MCF 10A (cell line): ENCODE measurements at regions not wholly inside any gene's neighbourhood (a gene's known extent, or its start where the extent isn't known, plus 50 kb on each side); places are given as distances from the start of the nearest gene placed in this dataset.
A peak's percentile ranks its signal among the peaks of the same experiment; 100 is the strongest.

Experiments used
- BruUV-seq: library from RNA; stranded (reverse); fragments of 400-500 nt; replicated peaks from 2 replicates; lab custom pipeline; 2021; lab: Mats Ljungman, UMichigan
- CTCF ChIA-PET: fragments of 300-600 bp; sonication (Branson Sonifier 250); formaldehyde crosslinking; extraction: SDS; loops from one replicate; lab custom pipeline; 2021; ENCODE audit warnings: antibody characterized with exemption, inconsistent platforms; lab: Yijun Ruan, JAX
- POLR2A ChIA-PET: fragments of 300-600, 350-650 bp; sonication (Branson Sonifier 250); formaldehyde crosslinking; extraction: SDS; loops from one replicate; lab custom pipeline; 2020; ENCODE audit warnings: antibody characterized with exemption, inconsistent platforms; lab: Yijun Ruan, JAX
- DNase-seq: peaks from one replicate; pipeline ENCODE4 v3.0.0-alpha.2; 2018; ENCODE audit not compliant: unreplicated experiment
- H3K27ac Mint-ChIP-seq: one replicate; pipeline ENCODE4 v1.8.0; 2022; ENCODE audit warnings: mild to moderate bottlenecking, low read depth, mixed read lengths; ENCODE audit not compliant: unreplicated experiment
- H3K27me3 Mint-ChIP-seq: one replicate; pipeline ENCODE4 v1.8.0; 2022; ENCODE audit warnings: mixed read lengths; ENCODE audit not compliant: insufficient read depth, unreplicated experiment
- H3K36me3 Mint-ChIP-seq: one replicate; pipeline ENCODE4 v1.8.0; 2022; ENCODE audit warnings: mild to moderate bottlenecking, moderate library complexity, mixed read lengths; ENCODE audit not compliant: insufficient read depth, unreplicated experiment
- H3K4me1 Mint-ChIP-seq: one replicate; pipeline ENCODE4 v1.8.0; 2022; ENCODE audit warnings: mixed read lengths; ENCODE audit not compliant: insufficient read depth, unreplicated experiment
- H3K4me3 Mint-ChIP-seq: one replicate; pipeline ENCODE4 v1.8.0; 2022; ENCODE audit warnings: mild to moderate bottlenecking, moderate library complexity, mixed read lengths; ENCODE audit not compliant: unreplicated experiment
- H3K9me3 Mint-ChIP-seq: one replicate; pipeline ENCODE4 v1.8.0; 2022; ENCODE audit warnings: mixed read lengths; ENCODE audit not compliant: unreplicated experiment
- intact Hi-C: fragments of 100-400 bp; cut with micrococcal nuclease; formaldehyde crosslinking; loops from 2 replicates; pipeline ENCODE4 v1.14.1; 2022
- TF ChIP-seq, protein P1 (sequence below): fragments of 200-600 bp; IDR thresholded peaks from one replicate; pipeline ENCODE4 v1.8.0; 2022; ENCODE audit warnings: antibody characterized with exemption, mild to moderate bottlenecking; ENCODE audit not compliant: unreplicated experiment

DNA sequence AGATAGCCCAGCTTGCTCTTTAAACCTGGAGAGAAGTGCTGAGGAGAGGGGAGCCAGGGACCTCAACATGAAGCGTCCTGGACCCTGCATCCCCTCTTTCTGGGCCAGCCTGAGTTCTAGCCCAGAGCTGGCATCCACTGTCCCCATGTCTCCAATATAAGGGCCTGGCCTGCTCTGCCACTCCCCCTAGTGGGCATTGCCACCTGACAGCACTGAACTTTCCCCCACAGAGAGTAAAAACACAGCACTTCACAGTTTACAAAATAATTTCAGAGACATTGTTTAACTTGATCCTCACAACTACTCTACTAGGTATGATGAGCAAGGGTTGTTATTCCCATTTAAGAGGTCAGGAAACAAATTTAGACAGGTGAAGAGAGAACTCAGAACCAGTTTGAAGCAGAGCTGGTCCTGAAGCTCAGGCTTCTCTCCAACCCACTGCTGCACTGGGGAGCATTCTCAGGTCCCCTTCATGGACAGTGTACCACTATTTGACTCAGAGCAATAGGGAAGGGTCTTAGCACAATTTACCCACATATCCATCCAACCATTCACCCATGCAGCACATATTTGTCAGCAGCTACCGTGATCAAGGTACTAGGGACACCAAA lies 151.2 kb downstream of the DMRTA2 start:
- TF ChIP-seq, protein P1, sequence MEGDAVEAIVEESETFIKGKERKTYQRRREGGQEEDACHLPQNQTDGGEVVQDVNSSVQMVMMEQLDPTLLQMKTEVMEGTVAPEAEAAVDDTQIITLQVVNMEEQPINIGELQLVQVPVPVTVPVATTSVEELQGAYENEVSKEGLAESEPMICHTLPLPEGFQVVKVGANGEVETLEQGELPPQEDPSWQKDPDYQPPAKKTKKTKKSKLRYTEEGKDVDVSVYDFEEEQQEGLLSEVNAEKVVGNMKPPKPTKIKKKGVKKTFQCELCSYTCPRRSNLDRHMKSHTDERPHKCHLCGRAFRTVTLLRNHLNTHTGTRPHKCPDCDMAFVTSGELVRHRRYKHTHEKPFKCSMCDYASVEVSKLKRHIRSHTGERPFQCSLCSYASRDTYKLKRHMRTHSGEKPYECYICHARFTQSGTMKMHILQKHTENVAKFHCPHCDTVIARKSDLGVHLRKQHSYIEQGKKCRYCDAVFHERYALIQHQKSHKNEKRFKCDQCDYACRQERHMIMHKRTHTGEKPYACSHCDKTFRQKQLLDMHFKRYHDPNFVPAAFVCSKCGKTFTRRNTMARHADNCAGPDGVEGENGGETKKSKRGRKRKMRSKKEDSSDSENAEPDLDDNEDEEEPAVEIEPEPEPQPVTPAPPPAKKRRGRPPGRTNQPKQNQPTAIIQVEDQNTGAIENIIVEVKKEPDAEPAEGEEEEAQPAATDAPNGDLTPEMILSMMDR = peak; percentile 46
- no peak overlapping the region for H3K27ac Mint-ChIP-seq
- H3K27me3 Mint-ChIP-seq = peaks cover 35% of the 10 kb centered on the region
- ChIA-PET POLR2A (no interaction called here), CTCF (interaction anchor here (0.6 to 1.4 kb wide), 6 partner anchors 19 to 1639 kb away, joined by 3 to 5 read pairs (median 4); no protein-coding TSS in a partner anchor)
- H3K4me3 Mint-ChIP-seq = no peak overlapping the region
- no TSS peak for BruUV-seq
- H3K4me1 Mint-ChIP-seq = no peaks in the 10 kb centered on the region
- intact Hi-C loops = no loop called here
- peak; percentile 47 for DNase-seq
- no peaks in the 10 kb centered on the region for H3K9me3 Mint-ChIP-seq
- H3K36me3 Mint-ChIP-seq = peaks cover 6% of the 10 kb centered on the region

DNA sequence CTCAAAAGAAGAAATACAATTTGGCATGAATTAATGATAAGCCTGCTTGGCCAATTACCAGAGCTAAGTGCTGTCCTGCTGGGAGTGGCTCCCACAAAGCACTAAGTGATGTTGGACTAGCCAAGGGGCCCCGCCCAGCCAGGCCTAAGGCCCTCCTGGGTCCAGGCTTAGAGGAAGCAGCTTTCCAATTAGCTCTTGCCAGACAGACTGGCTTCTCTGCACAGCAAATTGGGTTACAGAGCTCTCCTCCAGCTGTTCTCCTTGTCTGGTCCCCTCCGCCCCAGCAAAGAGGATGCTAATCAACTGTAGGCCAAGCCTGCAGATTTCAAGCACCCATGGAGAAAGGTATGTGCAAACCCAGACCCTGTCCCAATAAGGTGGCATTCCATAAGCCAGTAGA lies 151.9 kb downstream of the DMRTA2 start:
- BruUV-seq = no TSS peak
- no peak overlapping the region for H3K4me3 Mint-ChIP-seq
- H3K36me3 Mint-ChIP-seq = peaks cover 6% of the 10 kb centered on the region
- TF ChIP-seq, protein P1 = no peak
- intact Hi-C loops = no loop called here
- H3K9me3 Mint-ChIP-seq = no peaks in the 10 kb centered on the region
- no peak overlapping the region for H3K27ac Mint-ChIP-seq
- no peaks in the 10 kb centered on the region for H3K4me1 Mint-ChIP-seq
- CTCF ChIA-PET = interaction anchor here (1.2 to 1.4 kb wide), 3 partner anchors 18 to 75 kb away, joined by 4 to 5 read pairs (median 4); no protein-coding TSS in a partner anchor
- POLR2A ChIA-PET = no interaction called here
- DNase-seq = no peak
- H3K27me3 Mint-ChIP-seq = peaks cover 30% of the 10 kb centered on the region

DNA sequence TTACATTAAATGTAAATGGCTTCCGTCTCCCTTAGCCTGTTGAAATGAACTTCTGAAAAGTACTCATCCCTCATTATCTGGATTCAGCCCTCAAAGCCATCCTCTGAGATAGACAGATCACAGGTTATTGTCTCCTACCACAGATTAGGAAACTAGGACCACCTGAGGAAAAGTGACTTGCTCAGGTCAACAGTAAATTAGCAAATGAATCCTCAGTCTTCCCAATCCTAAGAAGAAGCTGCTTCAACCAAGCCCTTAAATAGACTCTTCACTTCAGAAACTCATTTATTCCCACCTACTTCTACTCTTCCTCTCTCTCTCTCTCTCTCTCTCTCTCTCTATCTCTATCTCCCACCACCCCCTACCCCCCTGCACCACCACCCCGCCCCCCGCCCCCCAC lies 152.3 kb downstream of the DMRTA2 start:
- peaks cover 26% of the 10 kb centered on the region for H3K27me3 Mint-ChIP-seq
- CTCF ChIA-PET = no interaction called here
- no peaks in the 10 kb centered on the region for H3K4me1 Mint-ChIP-seq
- peaks cover 6% of the 10 kb centered on the region for H3K36me3 Mint-ChIP-seq
- no peaks in the 10 kb centered on the region for H3K9me3 Mint-ChIP-seq
- TF ChIP-seq, protein P1 = no peak
- no TSS peak for BruUV-seq
- DNase-seq = no peak
- intact Hi-C loops = no loop called here
- no peak overlapping the region for H3K4me3 Mint-ChIP-seq
- no peak overlapping the region for H3K27ac Mint-ChIP-seq
- POLR2A ChIA-PET = no interaction called here

DNA sequence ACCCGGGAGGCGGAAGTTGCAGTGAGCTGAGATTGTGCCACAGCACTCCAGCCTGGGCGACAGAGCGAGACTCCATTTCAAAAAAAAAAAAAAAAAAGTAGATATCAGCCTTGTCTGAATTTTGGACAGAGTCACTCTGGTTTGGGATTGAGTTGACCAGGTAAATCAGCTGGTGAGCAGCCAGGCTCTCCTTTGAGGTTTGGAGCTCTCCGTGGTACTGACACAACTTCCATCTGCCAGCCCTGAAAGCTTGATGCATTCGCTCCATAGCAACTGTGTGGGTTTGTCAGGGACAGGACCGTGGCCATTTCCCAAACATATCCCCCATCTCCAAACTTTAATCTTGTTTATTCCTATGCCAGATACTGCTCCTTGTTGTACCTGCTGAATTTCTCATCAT lies 155.2 kb downstream of the DMRTA2 start:
- ChIA-PET POLR2A (no interaction called here), CTCF (no interaction called here)
- Mint-ChIP-seq H3K36me3 (peaks cover 6% of the 10 kb centered on the region), H3K4me1 (peaks cover 6% of the 10 kb centered on the region), H3K27ac (no peak overlapping the region), H3K4me3 (no peak overlapping the region), H3K27me3 (peaks cover 4% of the 10 kb centered on the region), H3K9me3 (no peaks in the 10 kb centered on the region)
- intact Hi-C loops = no loop called here
- TF ChIP-seq, protein P1 = no peak
- DNase-seq = peak; percentile 56
- BruUV-seq = no TSS peak
